ENCODE measurements at regions not wholly inside any gene's neighbourhood (a gene's known extent, or its start where the extent isn't known, plus 50 kb on each side); places are given as distances from the start of the nearest gene placed in this dataset.

GRCh38 chr1:232705815-232706575, 76.1 kb upstream of the SIPA1L2 start:
- no peak overlapping the region for H3K27ac ChIP-seq (ENCODE audit: low read depth in 1 of 2, low read length in 2 of 2)

More at GRCh38 chr1:232705815-232706575, 76.1 kb upstream of the SIPA1L2 start:
- no peak for TF ChIP-seq RXRA (IDR thresholded peaks at IDR 0.05)
- TF ChIP-seq NR2F2 (IDR thresholded peaks at IDR 0.05): peak; percentile 19
- TF ChIP-seq FOXA1 (IDR thresholded peaks at IDR 0.05): no peak
- TF ChIP-seq CTCF (IDR thresholded peaks at IDR 0.05; ENCODE audit: low read depth, low read length, missing input control): no peak
- TF ChIP-seq YY1 (IDR thresholded peaks at IDR 0.05): no peak
- TF ChIP-seq REST (IDR thresholded peaks at IDR 0.05): no peak
- no peak for TF ChIP-seq ZBTB33 (IDR thresholded peaks at IDR 0.05)
- Histone ChIP-seq H3K4me3 (ENCODE audit: low read depth in 1 of 3, low read length in 3 of 3) (no peak overlapping the region), H3K36me3 (ENCODE audit: control insufficient read depth in 4 of 4, insufficient read depth in 3 of 4, low read depth in 1 of 4, low read length in 3 of 4) (no peaks in the 10 kb centered on the region), H3K4me1 (ENCODE audit: control insufficient read depth in 4 of 4, insufficient read depth in 4 of 4, low read length in 3 of 4) (peaks cover 0 to 15% (median 10%) of the 10 kb centered on the region in 4 donors), H3K9ac (ENCODE audit: low read depth in 1 of 2, low read length in 2 of 2) (no peak overlapping the region), H3K27me3 (ENCODE audit: control insufficient read depth in 4 of 4, insufficient read depth in 4 of 4, low read length in 3 of 4) (no peaks in the 10 kb centered on the region), H3K9me3 (ENCODE audit: control insufficient read depth in 4 of 4, low read length in 3 of 4) (peaks cover 0 to 4% (median 0%) of the 10 kb centered on the region in 4 donors)
- DNase-seq (ENCODE audit: low spot score): no peak
- 85% methylated on average over 7 of the region's 7 CpGs for WGBS

Measured in liver (tissue), 8 donors.